ENCODE measurements at regions not wholly inside any gene's neighbourhood (a gene's known extent, or its start where the extent isn't known, plus 50 kb on each side); places are given as distances from the start of the nearest gene placed in this dataset.

- H3K27ac ChIP-seq: no peak overlapping the region
- TF ChIP-seq CTCF (IDR thresholded peaks at IDR 0.05): no peak
- no peaks in the 10 kb centered on the region for H3K4me1 ChIP-seq (ENCODE audit: control insufficient read depth in 1 of 2, insufficient read depth in 1 of 2, low read depth in 1 of 2, low read length in 1 of 2)
- H3K27me3 ChIP-seq: no peaks in the 10 kb centered on the region
- H3K9me3 ChIP-seq: no peaks in the 10 kb centered on the region
- H3K36me3 ChIP-seq: no peaks in the 10 kb centered on the region
- H3K4me3 ChIP-seq (ENCODE audit: low read depth in 1 of 2, low read length in 1 of 2): no peak overlapping the region
Observed at GRCh38 chr6:19452495-19452894, 384.7 kb upstream of the ID4 start.

GRCh38 chr6:19454001-19454720 is 383.0 kb upstream of the ID4 start:
- Histone ChIP-seq H3K27ac (no peak overlapping the region), H3K4me3 (ENCODE audit: low read depth in 1 of 2, low read length in 1 of 2) (no peak overlapping the region), H3K27me3 (no peaks in the 10 kb centered on the region), H3K4me1 (ENCODE audit: control insufficient read depth in 1 of 2, insufficient read depth in 1 of 2, low read depth in 1 of 2, low read length in 1 of 2) (no peaks in the 10 kb centered on the region), H3K9me3 (no peaks in the 10 kb centered on the region), H3K36me3 (no peaks in the 10 kb centered on the region)
- TF ChIP-seq CTCF (IDR thresholded peaks at IDR 0.05): no peak

DNA sequence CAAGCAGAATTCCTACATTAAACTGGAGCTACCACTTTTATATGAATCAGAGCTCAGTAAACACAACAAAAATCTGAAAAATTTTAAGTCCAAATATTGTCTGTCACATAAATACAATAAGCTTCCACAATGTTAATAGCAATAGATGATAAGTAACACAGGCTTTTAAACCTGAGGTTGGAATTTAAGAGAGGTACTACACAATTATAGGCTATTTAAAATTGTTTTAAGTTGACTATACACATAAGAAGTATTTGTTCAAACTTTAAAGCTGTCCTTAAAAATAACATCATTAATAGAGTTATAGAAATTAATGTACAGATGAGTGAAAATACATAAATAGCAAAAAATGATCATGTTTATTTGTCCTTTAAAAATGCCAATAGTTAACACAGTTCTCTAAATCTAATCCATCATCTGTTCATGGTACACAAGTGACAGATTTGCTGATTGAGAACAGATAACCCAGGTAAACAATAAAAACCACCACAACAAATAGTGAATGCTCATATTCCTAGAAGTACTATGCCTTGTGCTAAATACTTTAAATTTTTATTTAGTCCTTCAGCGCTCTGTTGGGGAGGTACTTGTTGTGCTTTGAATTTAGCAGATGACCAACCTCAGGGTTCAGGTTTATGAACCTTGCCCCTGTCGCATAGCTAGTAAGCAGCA is 382.3 kb upstream of the ID4 start:
- no peak overlapping the region for H3K4me3 ChIP-seq (ENCODE audit: low read depth in 1 of 2, low read length in 1 of 2)
- H3K27ac ChIP-seq: no peak overlapping the region
- TF ChIP-seq CTCF (IDR thresholded peaks at IDR 0.05): no peak
- H3K27me3 ChIP-seq: no peaks in the 10 kb centered on the region
- no peaks in the 10 kb centered on the region for H3K4me1 ChIP-seq (ENCODE audit: control insufficient read depth in 1 of 2, insufficient read depth in 1 of 2, low read depth in 1 of 2, low read length in 1 of 2)
- no peaks in the 10 kb centered on the region for H3K9me3 ChIP-seq
- H3K36me3 ChIP-seq: no peaks in the 10 kb centered on the region

DNA sequence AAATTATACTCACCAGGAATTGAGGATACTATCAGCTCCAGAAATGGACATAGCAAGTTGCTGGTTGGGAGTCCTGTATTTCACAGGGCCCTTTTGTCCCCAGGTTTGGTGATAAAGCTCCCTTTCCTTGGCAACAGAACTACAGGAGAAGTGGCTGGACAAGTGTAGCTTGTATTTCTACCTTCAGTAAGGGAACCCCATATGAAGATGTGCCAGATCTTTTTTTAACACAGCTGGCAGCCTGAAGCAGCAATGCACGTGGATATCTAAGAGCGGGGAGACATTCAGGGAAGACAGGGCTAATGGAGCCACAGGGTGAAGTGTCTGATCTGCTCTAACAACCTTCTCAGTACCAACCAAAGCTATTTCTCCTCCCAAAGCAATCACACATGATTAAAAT is 373.9 kb upstream of the ID4 start:
- H3K4me3 ChIP-seq (ENCODE audit: low read depth in 1 of 2, low read length in 1 of 2): no peak overlapping the region
- H3K36me3 ChIP-seq: no peaks in the 10 kb centered on the region
- no peak for TF ChIP-seq CTCF (IDR thresholded peaks at IDR 0.05)

GRCh38 chr6:19463925-19464324 is 373.2 kb upstream of the ID4 start:
- H3K4me3 ChIP-seq (ENCODE audit: low read depth in 1 of 2, low read length in 1 of 2): no peak overlapping the region
- no peak overlapping the region for H3K27ac ChIP-seq
- H3K9me3 ChIP-seq: no peaks in the 10 kb centered on the region
- no peaks in the 10 kb centered on the region for H3K36me3 ChIP-seq
- no peaks in the 10 kb centered on the region for H3K27me3 ChIP-seq
- H3K4me1 ChIP-seq (ENCODE audit: control insufficient read depth in 1 of 2, insufficient read depth in 1 of 2, low read depth in 1 of 2, low read length in 1 of 2): no peaks in the 10 kb centered on the region
- no peak for TF ChIP-seq CTCF (IDR thresholded peaks at IDR 0.05)

More for the DNA sequence above, 373.9 kb upstream of the ID4 start:
- no peaks in the 10 kb centered on the region for H3K4me1 ChIP-seq (ENCODE audit: control insufficient read depth in 1 of 2, insufficient read depth in 1 of 2, low read depth in 1 of 2, low read length in 1 of 2)
- H3K27ac ChIP-seq: no peak overlapping the region
- H3K9me3 ChIP-seq: no peaks in the 10 kb centered on the region
- no peaks in the 10 kb centered on the region for H3K27me3 ChIP-seq
